HG03460 (cell line): ENCODE measurements at regions not wholly inside any gene's neighbourhood (a gene's known extent, or its start where the extent isn't known, plus 50 kb on each side); places are given as distances from the start of the nearest gene placed in this dataset.
"Not testable (repeated sequence)": the region's sequence is repeated elsewhere in the genome, so short reads cannot be mapped to it uniquely, and the experiment has no call there.

Experiments used
- ATAC-seq: cut with Tn5 transposase; IDR thresholded peaks from one replicate; pipeline ENCODE4 v1.9.1; 2021; ENCODE audit not compliant: unreplicated experiment

DNA sequence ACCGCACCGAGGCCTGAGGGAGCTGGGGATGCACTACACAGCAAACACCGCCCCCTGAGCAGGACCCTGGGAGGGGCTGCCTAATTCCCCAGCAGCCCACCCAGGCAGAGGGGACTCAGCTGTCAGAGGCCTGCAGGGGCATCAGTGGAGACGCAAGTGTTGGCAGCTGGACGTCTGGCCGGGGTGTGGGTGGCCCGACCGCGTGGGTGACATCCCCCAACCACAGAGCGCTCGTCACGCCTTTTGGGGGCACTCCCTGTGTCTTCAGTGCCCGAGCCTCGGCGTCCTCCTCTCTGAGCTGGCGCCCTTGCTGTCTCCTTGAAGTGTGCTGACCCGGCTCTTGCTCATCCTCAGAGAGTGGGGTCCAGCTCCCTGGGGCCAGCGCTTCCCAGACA, 150.2 kb downstream of the BRD1 start:
- no peak for ATAC-seq

- ATAC-seq: no peak
Observed at GRCh38 chr22:49676783-49677494, 150.7 kb downstream of the BRD1 start.

GRCh38 chr22:49676230-49676629, 151.4 kb downstream of the BRD1 start:
- no peak for ATAC-seq

GRCh38 chr22:49674479-49675050, 153.1 kb downstream of the BRD1 start:
- no peak for ATAC-seq

- no peak for ATAC-seq
Observed at GRCh38 chr22:49673048-49673447, 154.6 kb downstream of the BRD1 start.

DNA sequence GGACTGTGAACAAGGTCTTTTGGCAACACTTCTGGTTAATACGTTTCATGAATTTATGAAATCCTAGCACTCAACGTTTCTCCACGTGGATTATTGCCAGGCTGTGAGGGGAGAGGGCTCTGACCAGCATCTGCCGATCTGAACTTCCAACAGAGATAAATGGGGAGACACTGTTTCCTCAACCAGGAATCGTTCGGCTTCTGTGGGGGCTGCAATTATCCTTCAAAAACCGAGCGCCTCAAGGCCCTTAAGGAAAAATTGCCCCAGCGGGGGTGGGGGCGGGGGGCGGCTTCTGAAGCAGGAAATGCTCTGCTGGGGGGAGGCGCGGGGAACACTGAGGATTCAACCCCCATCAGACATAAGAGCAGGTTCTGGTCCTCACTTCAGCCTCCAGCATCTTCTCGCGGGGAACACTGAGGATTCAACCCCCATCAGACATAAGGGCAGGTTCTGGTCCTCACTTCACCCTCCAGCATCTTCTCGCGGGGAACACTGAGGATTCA, 155.6 kb downstream of the BRD1 start:
- no peak for ATAC-seq

GRCh38 chr22:49671331-49672013, 156.2 kb downstream of the BRD1 start:
- ATAC-seq: no peak

DNA sequence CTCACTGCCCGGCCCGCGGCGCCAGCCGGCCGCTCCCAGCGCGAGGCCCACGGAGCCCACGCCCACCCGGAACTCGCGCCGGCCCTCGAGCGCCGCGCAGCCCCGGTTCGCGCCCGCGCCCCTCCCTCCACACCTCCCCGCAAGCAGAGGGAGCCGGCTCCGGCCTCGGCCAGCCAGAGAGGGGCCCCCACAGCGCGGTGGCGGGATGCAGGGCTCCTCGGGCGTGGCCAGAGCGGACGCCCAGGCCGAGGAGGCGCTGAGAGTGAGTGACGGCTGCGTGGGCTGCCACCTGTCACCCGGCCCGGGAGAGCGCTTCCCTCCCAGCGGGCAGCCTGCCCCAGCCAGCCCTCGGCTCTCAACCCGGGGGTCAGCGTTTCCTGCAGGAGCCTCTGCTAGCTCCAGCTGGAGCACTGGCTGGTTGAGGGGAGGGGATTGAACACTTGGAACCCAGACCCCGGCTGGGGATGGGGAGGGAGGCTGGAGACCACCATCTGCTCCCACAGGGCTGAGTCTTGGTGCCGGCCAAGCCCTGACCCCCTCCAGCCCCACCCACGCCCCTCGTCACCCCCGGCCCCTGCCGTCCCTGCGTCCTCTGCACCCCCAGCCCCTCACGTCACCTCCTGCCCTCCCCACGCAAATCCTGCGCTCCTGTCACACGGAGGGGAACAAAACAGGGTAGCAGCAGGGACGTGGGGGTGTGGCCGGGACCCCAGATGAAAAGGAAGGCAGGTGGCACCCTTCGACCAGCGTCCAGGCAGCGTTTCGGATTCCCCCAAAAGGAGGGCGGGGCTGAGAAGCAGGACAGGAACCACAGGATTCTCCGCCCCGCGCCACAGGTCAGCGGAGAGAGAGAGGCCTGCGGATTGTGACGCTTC, 157.0 kb downstream of the BRD1 start:
- ATAC-seq: no peak

DNA sequence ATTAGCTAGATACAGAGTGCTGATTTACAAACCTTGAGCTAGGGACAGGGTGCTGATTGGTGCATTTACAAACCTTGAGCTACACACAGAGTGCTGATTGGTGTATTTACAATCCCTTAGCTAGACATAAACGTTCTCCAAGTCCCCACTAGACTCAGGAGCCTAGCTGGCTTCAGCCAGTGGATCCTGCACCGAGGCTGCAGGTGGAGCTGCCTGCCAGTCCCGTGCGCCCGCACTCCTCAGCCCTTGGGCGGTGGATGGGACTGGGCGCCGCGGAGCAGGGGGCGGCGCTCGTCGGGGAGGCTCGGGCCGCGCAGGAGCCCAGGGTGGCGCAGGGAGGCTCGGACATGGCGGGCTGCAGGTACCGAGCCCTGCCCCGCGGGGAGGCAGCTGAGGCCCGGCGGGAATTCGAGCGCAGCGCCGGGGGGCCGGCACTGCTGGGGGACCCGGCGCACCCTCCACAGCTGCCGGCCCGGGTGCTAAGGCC, 157.7 kb downstream of the BRD1 start:
- not testable (repeated sequence) for ATAC-seq

- not testable (repeated sequence) for ATAC-seq
Observed at GRCh38 chr22:49669427-49669968, 158.2 kb downstream of the BRD1 start.

- ATAC-seq: no peak
Observed at GRCh38 chr22:49668402-49668801, 159.3 kb downstream of the BRD1 start.

- no peak for ATAC-seq
Observed at GRCh38 chr22:49667236-49667635, 160.4 kb downstream of the BRD1 start.

- ATAC-seq: no peak
Observed at GRCh38 chr22:49666146-49666809, 161.4 kb downstream of the BRD1 start.

- ATAC-seq: no peak
Observed at GRCh38 chr22:49664891-49665290, 162.8 kb downstream of the BRD1 start.

DNA sequence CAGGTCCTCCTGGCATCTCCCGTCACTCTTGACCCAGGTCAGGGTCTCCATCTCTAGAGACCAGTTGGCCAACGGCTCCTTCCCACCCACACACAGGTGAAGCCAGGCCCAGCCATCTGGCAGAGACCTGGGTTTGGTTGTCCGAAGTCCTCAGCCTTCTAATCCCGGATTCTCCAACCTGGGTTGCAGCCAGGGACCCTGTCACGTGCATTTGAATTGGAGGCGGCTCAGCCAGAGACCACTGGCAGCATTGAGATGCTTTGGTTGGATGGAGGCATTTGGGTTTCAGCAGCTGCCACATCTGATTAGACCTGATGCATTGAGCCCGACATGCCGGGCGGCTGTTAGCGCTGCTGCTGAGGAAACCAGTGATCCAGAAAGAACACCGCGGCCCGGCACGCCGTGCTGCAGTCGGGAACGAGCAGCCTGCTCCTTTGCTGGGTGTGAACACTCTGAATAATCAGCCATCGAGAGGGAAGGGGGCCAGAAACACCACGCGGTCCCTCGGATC, 163.2 kb downstream of the BRD1 start:
- no peak for ATAC-seq

- ATAC-seq: no peak
Observed at GRCh38 chr22:49663823-49664222, 163.8 kb downstream of the BRD1 start.

GRCh38 chr22:49663311-49663711, 164.4 kb downstream of the BRD1 start:
- ATAC-seq: no peak

DNA sequence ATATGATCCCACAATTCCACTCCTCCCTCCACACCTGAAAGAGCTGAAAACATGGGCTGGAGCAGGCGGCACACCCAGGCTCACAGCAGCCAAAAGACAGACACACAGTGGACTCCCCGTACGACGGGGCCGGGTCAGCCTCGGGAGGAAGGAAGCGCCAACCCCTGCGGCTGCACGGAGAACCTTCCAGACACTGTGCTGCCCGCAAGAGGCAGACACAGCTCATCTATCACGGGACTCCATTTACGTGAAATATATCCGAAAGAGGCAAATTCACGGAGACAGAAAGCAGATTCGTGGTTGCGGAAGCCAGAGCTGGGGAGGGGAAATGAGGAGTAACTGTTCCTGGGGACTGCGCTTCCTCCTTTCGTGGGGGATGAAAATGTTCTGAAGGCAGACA, 165.0 kb downstream of the BRD1 start:
- no peak for ATAC-seq

DNA sequence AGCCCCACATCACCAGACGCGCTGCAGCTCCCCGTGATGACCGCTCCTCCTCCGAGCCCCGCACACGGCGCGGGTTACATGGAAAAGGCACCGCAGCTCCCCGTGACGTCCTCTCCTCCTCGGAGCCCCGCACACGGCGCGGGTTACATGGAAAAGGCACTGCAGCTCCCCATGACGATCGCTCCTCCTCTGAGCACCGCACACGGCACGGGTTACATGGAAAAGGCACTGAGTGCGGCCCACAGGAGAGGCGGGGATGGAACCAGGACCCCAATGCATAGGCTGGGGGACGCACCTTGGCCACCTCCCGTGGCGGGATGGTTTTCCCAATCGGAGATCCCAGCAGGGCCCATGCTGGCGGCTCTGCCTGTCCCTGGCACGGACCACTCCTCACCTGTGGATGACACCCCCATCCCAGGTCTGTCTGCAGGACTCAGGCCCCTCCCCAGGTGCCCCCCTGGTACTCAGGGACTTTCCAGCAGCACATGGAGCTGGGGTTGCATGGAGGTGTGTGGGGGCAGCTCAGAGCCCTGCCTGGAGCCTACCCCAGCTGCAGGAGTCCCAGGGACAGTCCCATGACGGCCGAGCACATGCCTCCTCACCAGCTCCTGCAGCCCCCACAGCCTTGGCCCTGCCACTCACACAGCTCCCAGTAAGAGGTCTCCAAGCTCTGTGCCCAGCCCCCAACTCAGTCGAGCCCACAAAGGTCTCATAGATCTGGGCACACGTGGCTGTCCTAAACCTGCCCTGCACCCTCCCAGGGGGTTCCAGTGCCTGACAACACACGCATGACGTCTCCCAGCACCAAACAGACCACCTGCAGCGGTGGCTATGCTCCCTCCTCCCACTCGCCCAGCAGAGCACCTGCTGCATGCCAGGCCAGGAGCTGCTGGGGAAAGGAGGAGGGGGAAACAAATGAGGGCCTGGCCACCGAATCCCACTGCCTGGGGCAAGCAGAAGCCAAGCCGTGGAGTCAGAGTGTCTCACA, 166.6 kb downstream of the BRD1 start:
- ATAC-seq: no peak
